ENCODE measurements at regions not wholly inside any gene's neighbourhood (a gene's known extent, or its start where the extent isn't known, plus 50 kb on each side); places are given as distances from the start of the nearest gene placed in this dataset.
"Not testable (repeated sequence)": the region's sequence is repeated elsewhere in the genome, so short reads cannot be mapped to it uniquely, and the experiment has no call there.

- no peak for DNase-seq (ENCODE audit: low spot score)
- ChIA-PET CTCF (no interaction called here), POLR2A (ENCODE audit: low non-redundant PET) (no interaction called here)
- H3K27ac ChIP-seq: no peak overlapping the region
- TF ChIP-seq CTCF (conservative IDR thresholded peaks at IDR 0.05; ENCODE audit: low read depth): no peak
Measured at GRCh38 chr4:69408451-69408850, 87.3 kb downstream of the UGT2B4 start.

GRCh38 chr4:69411981-69412380 is 83.7 kb downstream of the UGT2B4 start:
- POLR2A ChIA-PET (ENCODE audit: low non-redundant PET); CTCF ChIA-PET; H3K27ac ChIP-seq: not testable (repeated sequence)

GRCh38 chr4:69424722-69425121 is 71.0 kb downstream of the UGT2B4 start:
- DNase-seq (ENCODE audit: low spot score); POLR2A ChIA-PET (ENCODE audit: low non-redundant PET); H3K27ac ChIP-seq; CTCF ChIA-PET: not testable (repeated sequence)

More at GRCh38 chr4:69411981-69412380, 83.7 kb downstream of the UGT2B4 start:
- not testable (repeated sequence) for DNase-seq (ENCODE audit: low spot score)

Measured in RWPE1 (cell line).